ENCODE measurements at regions not wholly inside any gene's neighbourhood (a gene's known extent, or its start where the extent isn't known, plus 50 kb on each side); places are given as distances from the start of the nearest gene placed in this dataset.

DNA sequence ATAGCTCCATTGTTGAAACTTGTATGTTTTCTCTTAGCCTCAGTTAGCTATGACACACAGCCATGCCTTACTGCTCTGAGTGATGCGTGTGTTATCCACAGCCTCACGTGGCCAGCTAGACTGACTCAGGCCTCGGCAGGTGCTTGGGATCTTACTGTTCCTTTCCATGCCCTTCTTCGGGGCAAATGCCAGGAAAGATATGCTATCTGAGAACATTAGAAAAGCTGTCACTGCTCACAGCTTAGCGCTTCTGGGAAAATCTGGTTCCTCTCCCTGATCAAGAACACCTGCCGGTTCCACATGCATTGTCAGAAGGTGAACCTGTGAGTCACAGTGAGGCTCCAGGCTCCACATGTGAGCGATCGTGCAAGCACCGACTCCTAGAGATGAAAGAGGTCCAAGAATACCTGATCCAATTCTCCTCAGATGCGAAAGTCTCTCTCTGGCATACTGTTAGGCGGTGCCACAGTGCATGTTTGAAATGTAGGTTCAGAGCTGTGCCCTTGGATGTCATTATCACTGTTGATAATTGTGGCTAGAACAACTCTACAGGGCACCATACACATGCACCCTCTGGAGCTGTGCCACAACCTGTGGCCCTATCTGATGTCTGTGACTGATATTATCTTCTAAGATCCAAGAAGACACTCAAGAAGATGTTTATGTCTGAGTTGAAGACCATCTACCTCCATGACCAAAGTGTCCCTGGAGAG, 247.8 kb upstream of the IGFBP3 start:
- TF ChIP-seq, protein P1, sequence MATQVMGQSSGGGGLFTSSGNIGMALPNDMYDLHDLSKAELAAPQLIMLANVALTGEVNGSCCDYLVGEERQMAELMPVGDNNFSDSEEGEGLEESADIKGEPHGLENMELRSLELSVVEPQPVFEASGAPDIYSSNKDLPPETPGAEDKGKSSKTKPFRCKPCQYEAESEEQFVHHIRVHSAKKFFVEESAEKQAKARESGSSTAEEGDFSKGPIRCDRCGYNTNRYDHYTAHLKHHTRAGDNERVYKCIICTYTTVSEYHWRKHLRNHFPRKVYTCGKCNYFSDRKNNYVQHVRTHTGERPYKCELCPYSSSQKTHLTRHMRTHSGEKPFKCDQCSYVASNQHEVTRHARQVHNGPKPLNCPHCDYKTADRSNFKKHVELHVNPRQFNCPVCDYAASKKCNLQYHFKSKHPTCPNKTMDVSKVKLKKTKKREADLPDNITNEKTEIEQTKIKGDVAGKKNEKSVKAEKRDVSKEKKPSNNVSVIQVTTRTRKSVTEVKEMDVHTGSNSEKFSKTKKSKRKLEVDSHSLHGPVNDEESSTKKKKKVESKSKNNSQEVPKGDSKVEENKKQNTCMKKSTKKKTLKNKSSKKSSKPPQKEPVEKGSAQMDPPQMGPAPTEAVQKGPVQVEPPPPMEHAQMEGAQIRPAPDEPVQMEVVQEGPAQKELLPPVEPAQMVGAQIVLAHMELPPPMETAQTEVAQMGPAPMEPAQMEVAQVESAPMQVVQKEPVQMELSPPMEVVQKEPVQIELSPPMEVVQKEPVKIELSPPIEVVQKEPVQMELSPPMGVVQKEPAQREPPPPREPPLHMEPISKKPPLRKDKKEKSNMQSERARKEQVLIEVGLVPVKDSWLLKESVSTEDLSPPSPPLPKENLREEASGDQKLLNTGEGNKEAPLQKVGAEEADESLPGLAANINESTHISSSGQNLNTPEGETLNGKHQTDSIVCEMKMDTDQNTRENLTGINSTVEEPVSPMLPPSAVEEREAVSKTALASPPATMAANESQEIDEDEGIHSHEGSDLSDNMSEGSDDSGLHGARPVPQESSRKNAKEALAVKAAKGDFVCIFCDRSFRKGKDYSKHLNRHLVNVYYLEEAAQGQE (IDR thresholded peaks at IDR 0.05; ENCODE audit: low read depth), result no peak
- TF ChIP-seq POLR2AphosphoS5 (IDR thresholded peaks at IDR 0.05; ENCODE audit: low read depth, low read length), result no peak
- TF ChIP-seq RAD21 (IDR thresholded peaks at IDR 0.05; ENCODE audit: low read depth), result no peak
- TF ChIP-seq, protein P2, sequence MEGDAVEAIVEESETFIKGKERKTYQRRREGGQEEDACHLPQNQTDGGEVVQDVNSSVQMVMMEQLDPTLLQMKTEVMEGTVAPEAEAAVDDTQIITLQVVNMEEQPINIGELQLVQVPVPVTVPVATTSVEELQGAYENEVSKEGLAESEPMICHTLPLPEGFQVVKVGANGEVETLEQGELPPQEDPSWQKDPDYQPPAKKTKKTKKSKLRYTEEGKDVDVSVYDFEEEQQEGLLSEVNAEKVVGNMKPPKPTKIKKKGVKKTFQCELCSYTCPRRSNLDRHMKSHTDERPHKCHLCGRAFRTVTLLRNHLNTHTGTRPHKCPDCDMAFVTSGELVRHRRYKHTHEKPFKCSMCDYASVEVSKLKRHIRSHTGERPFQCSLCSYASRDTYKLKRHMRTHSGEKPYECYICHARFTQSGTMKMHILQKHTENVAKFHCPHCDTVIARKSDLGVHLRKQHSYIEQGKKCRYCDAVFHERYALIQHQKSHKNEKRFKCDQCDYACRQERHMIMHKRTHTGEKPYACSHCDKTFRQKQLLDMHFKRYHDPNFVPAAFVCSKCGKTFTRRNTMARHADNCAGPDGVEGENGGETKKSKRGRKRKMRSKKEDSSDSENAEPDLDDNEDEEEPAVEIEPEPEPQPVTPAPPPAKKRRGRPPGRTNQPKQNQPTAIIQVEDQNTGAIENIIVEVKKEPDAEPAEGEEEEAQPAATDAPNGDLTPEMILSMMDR (IDR thresholded peaks at IDR 0.05 in 2 of 3, conservative IDR thresholded peaks at IDR 0.05 in 1 of 3; ENCODE audit: borderline replicate concordance in 1 of 3, insufficient read depth in 1 of 3, low read depth in 2 of 3, low read length in 2 of 3), result no peak
- TF ChIP-seq EZH2 (IDR thresholded peaks at IDR 0.05), result no peak
